SK-N-MC (cell line): ENCODE measurements at regions not wholly inside any gene's neighbourhood (a gene's known extent, or its start where the extent isn't known, plus 50 kb on each side); places are given as distances from the start of the nearest gene placed in this dataset.

Experiments
- EZH2 ChIP-seq: fragments of 200-600 bp; sonication (generic); IDR thresholded peaks from one replicate; pipeline ENCODE4 v1.6.1; 2017; ENCODE audit warnings: antibody characterized with exemption
- POLR2AphosphoS5 ChIP-seq: IDR thresholded peaks from 2 replicates; pipeline ENCODE4 v1.6.1; 2012; ENCODE audit warnings: mild to moderate bottlenecking, low read depth, low read length, borderline replicate concordance

DNA sequence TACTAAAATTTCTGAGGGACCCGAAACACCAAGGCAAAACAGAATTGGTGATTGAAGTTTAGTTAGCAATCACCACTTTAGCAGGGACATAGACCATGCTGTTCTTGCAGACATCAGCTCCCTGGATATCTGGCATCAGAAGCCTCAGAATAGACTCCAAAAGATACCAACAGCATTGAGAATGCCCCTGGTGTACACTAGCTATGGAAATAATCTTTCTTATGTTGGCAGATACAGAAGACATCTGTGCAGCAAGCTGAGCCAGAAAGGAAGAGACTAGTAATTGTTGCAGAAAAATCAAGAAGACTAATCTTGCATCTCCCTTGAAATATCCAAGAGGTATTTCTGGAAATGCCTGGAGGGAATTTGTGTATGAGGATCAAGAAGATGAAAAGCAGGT lies 521.6 kb downstream of the TRHDE start:
- TF ChIP-seq EZH2 (no peak), POLR2AphosphoS5 (no peak)
